ENCODE measurements at regions not wholly inside any gene's neighbourhood (a gene's known extent, or its start where the extent isn't known, plus 50 kb on each side); places are given as distances from the start of the nearest gene placed in this dataset.

DNA sequence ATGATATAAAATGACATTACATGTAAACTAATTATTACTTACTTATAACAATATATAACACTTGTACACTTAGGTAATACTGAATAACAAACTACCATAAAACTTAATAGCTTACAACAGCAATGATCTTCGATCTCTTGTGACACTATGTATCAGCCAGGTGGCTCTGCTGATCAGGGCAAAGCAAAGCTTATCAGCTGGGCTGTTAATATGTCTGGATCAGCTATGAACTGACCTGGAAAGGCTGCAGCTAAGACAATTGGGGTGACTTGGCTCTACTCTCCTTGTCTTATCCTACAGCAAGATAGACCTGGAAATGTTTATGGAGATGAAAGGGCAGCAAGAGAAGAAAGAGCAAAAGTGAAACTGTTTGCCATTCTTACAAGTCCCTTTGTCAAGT lies 511.3 kb downstream of the TLR4 start:
- DNase-seq: no peak

DNA sequence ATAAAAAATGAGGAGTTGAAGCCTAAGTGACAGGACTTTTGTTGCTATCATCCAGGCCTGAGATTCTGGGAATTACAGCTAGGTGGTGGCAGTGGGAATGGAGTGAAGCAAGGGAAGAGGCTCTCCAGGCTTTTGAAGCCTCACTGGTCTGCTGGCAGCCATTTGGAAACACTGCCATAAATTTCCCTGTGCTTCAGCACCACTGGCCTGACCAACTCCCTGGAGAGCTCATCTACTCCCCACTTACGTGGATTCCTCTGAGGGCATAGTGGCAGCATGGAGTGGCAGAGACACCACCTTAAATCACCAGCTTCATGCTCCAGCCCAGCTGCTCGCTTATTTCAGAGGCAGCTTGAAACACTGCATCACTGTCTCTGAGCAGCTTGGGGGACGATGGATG lies 518.2 kb downstream of the TLR4 start:
- no peak for DNase-seq

DNA sequence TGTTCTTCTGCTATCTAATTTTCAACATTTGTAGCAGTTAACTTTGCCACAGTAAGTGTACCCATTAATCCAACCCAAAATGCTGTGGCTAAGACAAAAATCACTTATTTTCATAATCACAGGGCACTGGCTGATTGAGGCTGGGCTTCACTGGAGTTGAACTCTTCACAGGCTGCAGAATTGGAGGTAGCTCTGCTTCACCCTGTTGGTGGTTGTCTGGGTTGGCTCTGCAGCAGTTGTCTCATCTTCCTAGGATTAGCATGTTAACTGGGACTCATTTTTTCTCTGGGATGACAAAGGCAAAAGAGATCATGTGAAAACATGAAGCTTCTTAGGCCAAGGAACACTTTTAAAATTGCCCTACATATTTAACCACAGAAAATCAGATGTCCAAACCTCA lies 518.9 kb downstream of the TLR4 start:
- DNase-seq: no peak

DNA sequence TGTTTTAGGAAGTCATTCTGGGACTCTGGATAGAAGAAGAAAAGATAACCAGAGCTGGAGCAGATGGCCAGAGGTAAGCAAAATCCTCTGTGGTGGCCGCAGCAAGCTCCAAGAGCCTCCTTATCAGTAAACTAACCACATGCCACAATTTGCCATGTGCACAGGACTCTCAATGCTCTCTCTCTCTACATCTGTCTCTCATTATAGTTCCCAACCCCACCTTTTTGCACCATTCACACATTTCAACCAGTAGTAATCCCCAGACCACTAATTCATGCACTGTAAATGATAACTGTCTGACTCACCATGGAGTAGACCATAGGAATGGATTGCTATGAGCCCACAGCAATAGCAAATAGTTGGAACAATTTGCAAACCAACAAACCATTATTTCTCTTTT lies 526.1 kb downstream of the TLR4 start:
- no peak for DNase-seq

DNA sequence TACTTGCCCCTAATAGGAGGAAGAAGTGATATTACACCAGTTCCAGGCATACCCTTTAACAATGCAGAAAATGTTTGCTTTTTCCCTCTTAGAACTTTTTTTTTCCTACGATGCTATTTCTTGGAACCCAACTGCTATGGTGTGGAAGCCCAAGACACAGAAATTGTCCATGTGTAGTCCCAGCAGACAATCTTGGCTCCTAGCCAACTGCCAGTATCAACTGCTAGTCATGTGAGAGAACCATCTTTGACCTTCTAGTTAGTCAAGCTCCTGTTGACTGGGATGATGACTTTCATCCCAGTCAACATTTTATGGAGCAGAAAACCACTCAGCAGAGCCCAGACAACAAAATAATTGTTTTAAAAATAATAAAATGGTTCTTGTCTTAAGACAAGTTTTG lies 532.4 kb downstream of the TLR4 start:
- no peak for DNase-seq

DNA sequence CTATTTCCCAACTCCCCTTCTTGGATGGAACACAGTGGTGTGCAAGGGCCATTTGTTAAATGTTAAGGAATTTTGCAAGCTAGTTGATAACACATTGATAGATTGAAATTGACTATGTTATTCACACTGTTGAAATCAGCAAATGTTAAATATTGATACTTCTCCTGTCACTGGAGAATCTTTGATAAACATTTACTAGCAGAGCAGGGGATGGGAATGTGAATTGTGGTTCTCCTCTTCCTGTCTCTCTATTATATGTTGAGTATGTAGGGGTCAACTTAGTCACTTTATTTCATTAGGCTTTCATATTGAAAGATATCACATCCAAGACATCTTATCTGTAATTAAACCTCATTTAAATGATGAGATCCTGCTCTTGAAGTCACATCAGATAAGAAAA lies 533.9 kb downstream of the TLR4 start:
- DNase-seq: no peak

DNA sequence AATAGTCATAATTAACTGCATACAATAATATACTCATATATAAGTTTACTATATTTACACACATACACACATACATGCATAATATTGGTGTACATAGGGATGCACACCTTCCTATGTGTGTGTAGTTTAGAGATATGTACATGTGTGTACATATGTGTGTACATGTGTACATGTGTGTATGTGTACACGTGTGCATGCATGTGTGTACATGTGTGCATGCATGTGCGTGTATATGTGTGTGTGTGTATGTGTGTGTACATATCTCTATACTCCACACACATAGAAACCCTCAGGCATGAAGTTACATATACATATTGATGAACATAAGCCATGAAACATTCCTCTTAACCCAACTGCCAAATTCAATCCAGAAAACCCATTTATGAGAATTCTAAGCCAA lies 547.8 kb downstream of the TLR4 start:
- DNase-seq: no peak

DNA sequence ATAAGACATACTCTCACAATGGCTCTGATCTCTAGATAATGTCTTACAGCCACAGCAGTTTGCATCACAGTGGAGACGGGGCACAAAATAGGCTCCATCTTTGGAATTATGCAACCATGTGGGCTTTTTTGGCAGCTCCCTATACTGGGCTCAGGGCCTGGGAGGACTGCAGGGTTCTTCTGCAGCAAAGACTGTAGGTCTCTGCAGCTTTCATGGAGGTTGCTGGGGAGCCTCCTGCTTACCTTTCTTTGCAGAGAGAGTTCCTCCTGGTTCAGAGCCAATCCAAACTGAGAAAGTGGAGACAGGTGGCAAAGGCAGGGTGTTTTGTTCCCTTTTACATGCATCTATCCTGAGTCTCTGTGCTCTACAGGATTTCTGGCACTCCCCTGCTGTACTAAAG lies 558.0 kb downstream of the TLR4 start:
- no peak for DNase-seq

DNA sequence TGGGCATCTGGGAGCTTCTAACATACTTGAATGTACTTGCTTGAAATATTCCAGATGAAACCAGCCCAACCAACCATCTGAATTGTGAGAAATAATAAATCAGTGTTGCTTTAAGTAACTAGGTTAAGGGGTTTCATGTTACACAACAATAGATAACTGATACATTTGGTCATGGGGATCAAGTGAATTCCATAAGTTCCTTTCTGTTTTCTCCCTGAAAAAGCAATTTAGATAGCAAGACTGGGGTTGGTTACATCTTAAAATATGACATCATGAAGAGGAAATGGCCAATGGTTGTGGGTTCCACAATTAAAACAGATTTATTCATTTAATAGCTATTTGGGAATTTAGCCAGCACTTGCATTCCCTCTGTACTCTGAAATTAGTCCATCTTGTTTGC lies 559.7 kb downstream of the TLR4 start:
- DNase-seq: no peak

DNA sequence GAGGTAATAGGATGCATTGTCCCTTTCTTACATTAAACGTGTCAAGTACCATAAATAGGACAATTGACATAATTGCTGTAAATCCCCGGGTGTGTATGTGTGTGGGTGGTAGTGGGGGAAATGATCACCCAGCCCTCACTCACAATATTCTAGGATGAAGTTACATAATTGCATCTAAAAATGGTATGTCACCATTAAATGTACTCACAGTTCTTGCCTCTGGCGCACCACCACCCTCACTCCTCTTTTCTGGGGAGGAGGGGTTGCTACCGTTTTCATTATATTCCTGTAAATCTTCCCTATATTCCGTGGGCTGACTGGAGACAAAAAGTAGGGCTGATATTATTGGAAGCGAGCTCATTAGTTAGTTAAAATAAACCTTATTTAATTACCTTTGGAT lies 563.8 kb downstream of the TLR4 start:
- no peak for DNase-seq

DNA sequence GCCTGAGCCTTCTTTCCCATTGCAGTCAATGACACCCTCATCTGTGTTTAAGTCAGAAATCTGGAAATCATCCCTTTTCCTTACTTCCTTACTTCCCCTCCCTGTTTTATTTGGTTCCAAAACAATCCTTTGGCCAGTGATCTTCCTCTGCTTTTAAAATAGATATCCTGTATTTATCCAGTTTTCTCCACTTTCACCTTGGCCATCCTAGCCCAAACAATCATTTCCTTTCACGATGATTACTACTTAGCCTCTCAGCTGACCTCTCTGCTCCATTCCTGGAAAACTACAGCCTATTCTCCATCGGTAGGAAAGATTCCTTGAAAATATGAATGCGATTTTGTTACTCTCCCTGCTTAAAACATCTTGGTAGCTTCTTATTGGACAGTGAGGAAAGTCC lies 565.4 kb downstream of the TLR4 start:
- DNase-seq: no peak

DNA sequence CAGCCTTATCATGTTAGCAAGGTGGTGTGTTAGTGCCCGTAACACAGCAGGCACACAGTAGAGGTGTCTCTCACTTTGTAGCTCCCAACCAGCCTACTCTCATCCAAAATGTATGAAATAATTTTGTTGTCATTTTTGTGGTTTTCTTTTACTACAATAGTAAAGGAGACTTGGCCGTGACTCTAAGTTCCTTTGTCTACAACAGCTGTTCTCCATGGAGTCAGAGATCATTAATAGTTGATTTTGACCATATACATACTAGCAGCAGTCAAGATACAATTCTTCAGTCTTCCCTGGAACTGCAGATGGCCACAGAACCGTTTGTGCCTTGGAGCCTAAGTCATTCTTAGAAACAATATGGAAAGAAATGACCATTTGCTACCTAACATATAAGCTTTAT lies 567.1 kb downstream of the TLR4 start:
- DNase-seq: no peak

DNA sequence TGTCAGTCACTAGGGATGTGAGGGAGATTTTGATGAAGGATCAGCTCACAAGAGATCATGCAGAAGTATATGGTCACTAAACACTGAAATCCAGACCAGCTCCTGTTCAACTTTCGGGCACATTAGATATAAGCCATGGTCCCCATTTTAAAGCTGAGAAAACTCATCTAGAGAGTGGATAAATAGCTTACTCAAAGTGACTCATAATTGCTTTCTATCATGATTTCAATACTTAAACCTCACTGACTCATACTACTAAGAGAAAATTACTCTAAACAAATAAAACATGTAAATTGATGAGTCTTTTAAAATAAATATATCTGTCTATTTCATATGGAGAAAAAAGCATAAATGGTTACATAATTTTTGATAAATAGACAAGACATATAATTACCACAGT lies 567.7 kb downstream of the TLR4 start:
- DNase-seq: no peak

DNA sequence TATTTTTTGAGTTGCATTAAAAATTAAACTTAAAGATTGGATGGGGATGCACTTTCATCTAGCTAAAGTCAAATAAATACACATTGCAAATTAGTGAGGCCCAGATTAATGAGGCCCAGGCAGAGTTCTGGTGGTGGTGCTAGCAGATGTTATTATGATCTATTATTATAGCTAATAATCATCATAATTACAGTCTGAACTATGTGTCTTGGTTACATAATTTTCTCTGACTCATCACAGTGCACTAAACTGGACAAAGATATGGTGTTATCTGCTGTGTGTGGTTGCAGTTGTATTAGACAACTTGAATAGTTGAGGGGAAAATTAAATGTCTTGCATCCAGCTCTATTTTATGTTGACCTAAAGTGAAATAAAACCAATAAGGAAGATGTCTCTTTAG lies 568.8 kb downstream of the TLR4 start:
- DNase-seq: no peak

DNA sequence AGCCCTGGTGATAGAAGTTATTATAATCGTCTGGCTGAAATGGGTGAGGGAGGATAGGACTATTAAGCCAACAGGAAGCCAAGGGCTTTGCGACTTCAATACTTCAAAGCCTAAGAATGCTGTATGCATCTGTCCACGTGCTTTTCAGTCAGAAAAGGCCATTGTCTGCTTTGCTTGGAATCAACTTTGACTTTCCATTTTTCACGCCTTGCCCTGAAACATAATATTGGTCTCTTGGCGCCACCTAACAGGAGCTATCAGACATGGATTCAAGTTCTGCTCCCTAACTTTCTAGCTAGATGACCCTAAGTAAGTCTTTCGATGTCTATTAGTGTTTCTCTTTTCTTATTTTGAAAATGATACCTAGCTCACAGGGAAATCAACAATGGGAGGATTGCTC lies 572.6 kb downstream of the TLR4 start:
- no peak for DNase-seq

DNA sequence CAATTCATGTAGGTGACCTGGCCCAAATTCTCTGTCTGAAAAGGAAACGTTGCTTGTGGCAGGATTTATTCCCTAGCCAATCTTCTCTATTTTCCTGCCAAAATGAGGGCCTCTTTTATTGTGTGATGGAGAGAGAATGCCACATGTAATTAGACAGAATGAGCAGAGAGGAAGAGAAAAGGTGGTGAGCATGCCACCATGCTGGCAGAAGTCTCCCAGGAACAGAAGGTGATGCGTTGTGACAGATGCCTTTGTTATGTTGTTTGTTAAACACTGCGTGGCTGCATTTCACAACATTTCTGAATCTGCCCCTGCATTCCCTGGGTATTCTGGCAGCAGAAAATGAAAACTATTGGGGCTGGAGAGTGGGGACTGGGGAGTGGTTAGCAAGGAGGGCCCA lies 577.6 kb downstream of the TLR4 start:
- no peak for DNase-seq

DNA sequence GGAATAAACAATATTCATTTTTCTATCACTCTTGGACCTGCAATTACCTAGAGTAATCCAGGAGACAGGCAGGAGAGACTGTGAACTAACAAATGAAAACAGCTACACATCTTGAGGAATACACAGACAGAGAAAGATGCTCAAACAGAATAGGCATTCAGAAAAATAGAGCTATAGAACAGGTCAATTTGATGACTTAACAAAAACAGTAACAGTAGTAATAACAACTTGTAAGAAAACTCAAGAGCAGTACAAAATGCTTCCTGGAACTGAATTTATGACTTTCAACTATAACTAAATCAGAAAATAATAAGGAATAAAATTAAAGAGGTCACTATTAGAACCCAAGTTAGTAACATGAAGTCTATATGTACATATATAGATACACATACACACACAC lies 579.3 kb downstream of the TLR4 start:
- DNase-seq: no peak

DNA sequence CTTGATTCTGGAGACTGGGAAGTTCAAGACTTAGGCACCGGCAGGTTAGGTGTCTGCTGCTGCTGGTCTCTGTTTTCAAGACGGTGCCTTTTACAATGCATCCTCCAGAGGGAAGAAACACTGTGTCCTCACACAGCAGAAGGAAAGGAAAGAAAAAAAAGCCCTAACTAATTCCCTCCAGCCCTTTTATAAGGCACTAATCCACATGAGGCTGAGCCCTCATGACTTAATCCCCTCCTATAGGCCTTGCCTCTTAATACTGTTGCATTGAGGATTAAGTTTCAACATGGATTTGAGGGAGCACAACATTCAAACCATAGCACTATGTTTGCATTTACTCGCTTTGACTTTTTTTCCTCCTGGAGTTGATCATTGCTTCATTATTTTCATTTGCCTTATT lies 585.9 kb downstream of the TLR4 start:
- DNase-seq: no peak

DNA sequence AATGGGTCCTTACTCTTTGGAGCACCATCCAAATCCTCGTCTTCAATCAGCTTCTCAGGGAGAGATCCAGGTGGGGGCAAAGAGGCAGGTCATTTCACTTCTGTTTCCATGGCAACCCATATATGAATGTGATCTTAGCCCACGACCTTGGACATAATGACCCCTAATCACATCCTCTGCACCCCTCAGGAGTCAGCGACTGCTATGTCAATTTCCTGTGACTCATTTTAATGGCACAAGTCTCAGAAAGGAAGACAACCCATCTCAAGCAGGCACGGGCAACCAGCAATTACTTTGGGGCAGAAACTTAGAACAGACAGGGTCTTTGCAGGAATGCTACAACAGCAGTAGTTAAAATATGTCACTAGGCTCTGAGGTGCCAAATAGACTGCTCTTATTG lies 591.2 kb downstream of the TLR4 start:
- no peak for DNase-seq

DNA sequence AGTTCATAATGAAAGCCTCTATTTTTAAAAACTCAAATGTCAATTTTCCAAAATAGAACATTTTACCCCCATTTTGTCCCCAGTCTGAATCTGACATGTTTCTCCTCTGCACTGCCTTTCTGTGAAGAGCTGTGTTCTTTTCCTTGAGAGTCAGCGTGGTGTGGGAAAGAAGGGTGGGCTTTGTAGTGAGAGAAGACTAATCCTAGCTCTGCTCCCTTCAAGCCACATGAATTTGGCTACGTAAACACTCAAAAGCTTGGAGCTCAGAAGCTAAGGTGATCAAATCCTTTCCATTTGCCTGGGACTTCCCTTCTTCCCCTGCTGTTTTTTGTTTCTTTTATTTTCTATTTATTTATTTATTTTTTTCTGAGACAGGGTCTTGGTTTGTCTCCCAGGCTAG lies 598.5 kb downstream of the TLR4 start:
- no peak for DNase-seq

DNA sequence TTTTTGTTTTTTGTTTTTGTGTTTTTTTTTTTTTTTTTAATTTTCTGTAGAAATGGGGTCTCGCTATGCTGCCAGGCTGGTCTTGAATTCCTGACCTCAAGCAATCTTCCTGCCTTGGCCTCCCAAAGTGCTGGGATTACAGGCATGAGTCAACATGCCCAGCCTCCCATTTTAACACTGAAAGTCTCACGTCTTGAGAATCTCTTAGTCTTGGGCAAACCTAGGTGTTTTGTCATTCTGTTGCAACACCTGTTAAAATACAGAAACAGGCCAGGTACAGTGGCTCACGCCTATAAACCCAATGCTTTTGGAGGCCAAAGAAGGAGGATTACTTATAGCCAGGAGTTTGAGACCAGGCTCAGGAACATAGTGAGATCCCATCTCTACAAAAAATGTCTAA lies 599.0 kb downstream of the TLR4 start:
- no peak for DNase-seq

DNA sequence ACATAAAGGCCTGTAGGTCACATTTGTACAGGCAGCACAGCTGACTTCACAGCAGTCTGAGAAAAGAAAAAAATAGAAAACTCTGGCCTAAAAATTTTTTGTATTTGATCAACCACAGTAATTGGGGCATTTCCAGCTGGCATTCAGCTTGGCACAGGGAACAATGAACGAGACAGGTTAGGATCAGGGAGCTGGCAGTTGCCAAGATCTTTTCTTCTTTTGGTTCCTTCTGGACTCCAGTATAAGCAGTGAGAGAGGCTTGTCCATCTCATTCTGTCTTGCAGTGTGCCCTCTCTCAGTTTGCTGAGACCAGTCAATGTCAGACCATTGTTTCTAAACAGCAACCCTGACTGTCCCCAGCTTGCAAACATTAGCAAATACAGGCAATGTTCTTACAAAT lies 601.1 kb downstream of the TLR4 start:
- no peak for DNase-seq

DNA sequence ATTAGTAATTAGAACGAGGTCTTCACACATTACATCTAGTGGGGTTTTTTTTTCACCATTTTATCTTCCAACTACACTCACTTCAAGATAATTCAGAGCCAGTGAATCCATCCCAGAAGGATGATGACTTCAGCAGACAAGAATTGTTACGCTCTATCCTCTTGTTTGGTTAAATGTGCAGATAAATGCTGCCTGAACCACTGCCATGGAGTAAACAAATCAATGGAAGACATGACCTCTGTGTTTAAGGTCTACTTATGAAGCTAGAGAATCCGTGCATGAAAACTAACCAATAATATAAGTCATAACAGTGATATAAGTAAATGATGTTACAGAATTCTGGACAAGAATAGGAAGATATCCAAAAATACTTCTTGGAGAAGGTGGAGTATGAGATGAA lies 602.6 kb downstream of the TLR4 start:
- DNase-seq: no peak

DNA sequence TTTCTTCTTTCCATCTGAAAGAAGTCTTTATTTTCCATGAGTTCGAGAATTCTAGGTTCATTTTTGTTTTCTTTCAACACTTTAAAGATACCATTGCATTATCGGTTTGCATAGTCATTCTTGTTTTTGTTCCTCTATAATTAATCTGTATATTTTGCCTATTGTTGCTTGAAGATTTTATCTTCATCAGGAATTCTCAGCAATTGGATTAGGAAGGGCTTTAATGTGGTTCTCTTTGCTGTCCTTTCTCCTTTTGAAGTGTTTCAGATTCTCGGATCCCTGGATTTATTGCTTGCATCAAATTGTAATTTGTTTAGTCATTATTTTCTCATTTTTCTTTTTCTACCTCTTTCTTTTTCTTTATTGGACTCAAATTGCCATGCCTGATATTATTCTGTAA lies 609.8 kb downstream of the TLR4 start:
- no peak for DNase-seq

DNA sequence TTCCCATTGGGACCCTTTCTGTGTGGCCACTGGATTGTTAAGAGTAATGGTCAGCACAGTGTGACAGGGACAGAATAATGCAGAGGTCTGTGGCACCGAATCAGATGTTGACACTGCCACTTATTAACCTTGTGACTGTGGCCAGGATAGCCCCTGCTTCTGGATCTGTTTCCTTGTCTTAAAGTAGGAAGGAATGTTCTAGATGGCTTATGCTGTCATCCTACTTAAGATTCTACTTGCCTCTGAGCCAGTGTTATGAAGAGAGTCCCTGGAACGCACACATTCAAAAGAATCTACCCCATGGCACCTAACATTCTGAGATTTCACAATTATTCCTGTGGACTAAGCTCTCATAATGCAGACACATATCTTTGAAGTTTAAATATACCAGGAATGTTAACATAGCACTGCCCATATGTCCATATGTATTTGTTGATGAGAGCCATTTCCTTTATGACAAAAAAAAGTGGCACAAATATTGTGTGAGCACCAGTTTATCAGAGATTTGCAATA lies 612.7 kb downstream of the TLR4 start:
- no peak for DNase-seq

DNA sequence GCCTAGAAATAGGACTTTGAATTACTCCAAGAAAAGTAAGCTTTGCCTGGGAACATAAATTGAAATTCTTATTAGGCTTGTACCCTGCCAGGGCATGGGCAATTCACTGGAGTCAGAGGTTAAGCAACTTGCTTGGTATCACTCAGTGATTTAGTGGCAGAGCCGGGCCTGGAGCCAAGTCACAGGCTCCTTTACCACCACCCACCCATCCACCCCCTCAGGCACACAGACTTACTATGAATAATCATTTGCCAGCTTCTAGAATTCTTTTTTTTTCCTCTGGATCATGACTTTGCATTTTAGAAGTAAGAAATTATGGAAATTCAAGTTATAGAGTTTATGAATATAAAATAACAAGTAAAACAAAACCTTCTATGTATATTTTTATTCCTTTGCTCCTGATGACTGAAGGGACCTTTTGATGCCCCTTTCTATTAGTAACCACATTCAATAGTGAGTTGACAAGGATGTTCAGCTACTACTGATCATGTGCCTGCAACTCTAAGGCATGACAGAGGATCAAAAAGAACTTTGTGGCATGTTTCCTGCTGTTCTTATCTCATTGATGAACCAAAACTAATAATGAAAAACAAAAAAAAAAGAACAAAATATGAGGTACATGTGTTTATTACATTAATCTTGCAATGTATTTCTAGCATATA lies 614.7 kb downstream of the TLR4 start:
- DNase-seq: no peak
